ENCODE measurements at regions not wholly inside any gene's neighbourhood (a gene's known extent, or its start where the extent isn't known, plus 50 kb on each side); places are given as distances from the start of the nearest gene placed in this dataset.

DNA sequence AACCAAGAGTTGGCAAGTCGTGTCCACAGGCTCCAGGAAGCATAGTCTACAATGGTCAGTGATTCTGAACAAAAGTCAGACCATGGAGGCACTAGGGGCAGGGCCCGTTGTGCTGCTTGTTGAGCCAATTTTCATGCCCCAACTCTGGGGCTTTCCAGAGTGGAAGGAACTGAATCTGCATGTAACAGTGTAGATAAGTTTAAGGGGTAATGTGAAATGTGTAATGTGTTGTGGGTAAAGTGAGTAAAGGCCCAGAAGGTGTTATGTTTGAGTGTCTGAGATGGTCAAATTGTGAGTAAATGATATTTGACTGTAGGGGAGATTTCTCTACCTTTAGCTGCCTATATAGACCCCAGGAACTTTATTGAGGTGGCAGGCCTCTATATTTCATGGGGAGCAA, 1336.5 kb upstream of the SLC39A10 start:
- TF ChIP-seq, protein P1, sequence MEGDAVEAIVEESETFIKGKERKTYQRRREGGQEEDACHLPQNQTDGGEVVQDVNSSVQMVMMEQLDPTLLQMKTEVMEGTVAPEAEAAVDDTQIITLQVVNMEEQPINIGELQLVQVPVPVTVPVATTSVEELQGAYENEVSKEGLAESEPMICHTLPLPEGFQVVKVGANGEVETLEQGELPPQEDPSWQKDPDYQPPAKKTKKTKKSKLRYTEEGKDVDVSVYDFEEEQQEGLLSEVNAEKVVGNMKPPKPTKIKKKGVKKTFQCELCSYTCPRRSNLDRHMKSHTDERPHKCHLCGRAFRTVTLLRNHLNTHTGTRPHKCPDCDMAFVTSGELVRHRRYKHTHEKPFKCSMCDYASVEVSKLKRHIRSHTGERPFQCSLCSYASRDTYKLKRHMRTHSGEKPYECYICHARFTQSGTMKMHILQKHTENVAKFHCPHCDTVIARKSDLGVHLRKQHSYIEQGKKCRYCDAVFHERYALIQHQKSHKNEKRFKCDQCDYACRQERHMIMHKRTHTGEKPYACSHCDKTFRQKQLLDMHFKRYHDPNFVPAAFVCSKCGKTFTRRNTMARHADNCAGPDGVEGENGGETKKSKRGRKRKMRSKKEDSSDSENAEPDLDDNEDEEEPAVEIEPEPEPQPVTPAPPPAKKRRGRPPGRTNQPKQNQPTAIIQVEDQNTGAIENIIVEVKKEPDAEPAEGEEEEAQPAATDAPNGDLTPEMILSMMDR (IDR thresholded peaks at IDR 0.05) = no peak
- TF ChIP-seq POLR2A (IDR thresholded peaks at IDR 0.05) = no peak
